Muscle of leg (tissue), 3 donors: ENCODE measurements at regions not wholly inside any gene's neighbourhood (a gene's known extent, or its start where the extent isn't known, plus 50 kb on each side); places are given as distances from the start of the nearest gene placed in this dataset.
A peak's percentile ranks its signal among the peaks of the same experiment; 100 is the strongest.

ENCODE experiments used
- DNase-seq: peaks from one replicate; pipeline ENCODE4 v3.0.0; 2013
- H3K27ac ChIP-seq: one replicate; pipeline ENCODE4 v1.5.1; 2013; ENCODE audit warnings: mild to moderate bottlenecking, low read length, control low read depth
- H3K27me3 ChIP-seq: one replicate; pipeline ENCODE4 v1.6.1; 2013; ENCODE audit warnings: low read length; ENCODE audit not compliant: control insufficient read depth, insufficient read depth
- H3K36me3 ChIP-seq: one replicate; pipeline ENCODE4 v1.6.1; 2013; ENCODE audit warnings: low read length; ENCODE audit not compliant: control insufficient read depth, insufficient read depth
- H3K4me1 ChIP-seq: one replicate; pipeline ENCODE4 v1.6.1; 2013; ENCODE audit warnings: low read length; ENCODE audit not compliant: control insufficient read depth, insufficient read depth
- H3K4me3 ChIP-seq: one replicate; pipeline ENCODE4 v1.5.1; 2013; ENCODE audit warnings: low read length, control low read depth
- H3K9me3 ChIP-seq: replicated peaks from 2 replicates; pipeline ENCODE4 v1.6.1; 2013; ENCODE audit warnings: low read depth, low read length; ENCODE audit not compliant: control insufficient read depth
- WGBS: methylation state at CpG from one replicate; pipeline ENCODE4 v1.1.5; 2013; ENCODE audit warnings: missing lambda C conversion rate; ENCODE audit not compliant: insufficient coverage; 5-methylcytosine and 5-hydroxymethylcytosine counted together

DNA sequence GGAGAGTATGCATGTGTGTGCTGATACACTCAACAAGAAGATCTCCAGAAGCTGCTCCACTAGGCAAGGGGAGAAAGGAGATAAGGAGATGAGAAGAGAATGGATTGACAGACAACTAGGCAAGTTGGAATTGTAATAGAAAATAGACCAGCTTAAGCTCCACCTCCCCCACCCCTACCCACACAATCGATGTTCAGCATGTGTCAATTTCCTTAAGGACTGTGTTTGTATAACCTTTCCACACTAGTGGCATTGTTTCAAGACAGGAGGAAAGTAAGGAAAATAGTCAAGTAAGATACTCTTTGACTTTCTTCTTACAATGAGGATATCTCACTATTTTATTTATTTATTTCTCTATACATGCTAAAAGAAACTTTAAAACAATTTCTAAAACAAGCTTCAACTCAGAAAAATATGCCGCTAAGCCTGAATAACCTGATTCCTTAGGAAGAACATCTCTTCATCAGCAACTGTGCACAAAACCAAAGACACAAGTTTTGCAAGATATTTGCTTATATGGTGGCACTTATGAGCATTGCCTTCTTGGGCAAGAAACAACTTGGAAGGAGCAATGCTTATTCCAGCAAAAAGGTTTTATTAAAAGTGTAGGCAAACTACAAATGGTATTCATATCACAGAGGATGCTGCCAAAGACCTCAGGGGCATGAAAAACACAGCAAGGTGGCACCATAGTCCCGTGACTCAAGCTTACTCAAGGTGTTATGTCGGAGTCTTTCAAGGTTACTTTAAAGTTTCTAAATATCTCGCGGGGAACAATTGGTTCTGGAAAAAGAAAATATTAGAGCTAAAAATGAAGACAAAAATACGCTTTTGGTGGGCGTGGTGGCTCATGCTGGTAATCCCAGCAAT, 249.1 kb downstream of the COL12A1 start:
- H3K9me3 ChIP-seq, result no peaks in the 10 kb centered on the region
- no peak overlapping the region for H3K4me3 ChIP-seq
- no peak overlapping the region for H3K27ac ChIP-seq
- WGBS, result 98% methylated on average over 6 of the region's 8 CpGs
- no peaks in the 10 kb centered on the region for H3K4me1 ChIP-seq
- no peak for DNase-seq
- H3K27me3 ChIP-seq, result no peaks in the 10 kb centered on the region
- H3K36me3 ChIP-seq, result no peaks in the 10 kb centered on the region

DNA sequence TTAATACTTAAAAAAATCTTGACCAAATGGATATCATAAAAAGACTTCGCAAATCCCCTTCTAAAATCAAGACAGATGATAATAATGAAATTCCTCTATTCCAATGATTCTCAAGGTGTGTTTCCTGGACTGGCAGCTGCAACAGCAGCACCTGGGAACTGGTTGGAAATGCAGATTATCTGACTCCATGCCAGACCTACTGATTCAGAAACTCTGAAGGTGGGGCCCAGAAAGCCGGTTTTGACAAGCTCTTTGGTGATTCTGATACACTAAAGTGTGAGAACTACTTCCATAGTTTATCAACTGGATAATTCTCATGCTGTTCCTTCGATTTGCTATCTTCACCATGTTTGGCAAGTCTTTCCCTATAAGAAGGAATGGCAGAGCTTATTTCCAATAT, 252.1 kb downstream of the COL12A1 start:
- Histone ChIP-seq H3K36me3 (no peaks in the 10 kb centered on the region), H3K9me3 (peaks cover 4% of the 10 kb centered on the region), H3K4me3 (no peak overlapping the region), H3K4me1 (no peaks in the 10 kb centered on the region), H3K27ac (no peak overlapping the region), H3K27me3 (no peaks in the 10 kb centered on the region)
- no CpG with 5 or more reads among the region's 3 CpGs for WGBS
- DNase-seq, result no peak

DNA sequence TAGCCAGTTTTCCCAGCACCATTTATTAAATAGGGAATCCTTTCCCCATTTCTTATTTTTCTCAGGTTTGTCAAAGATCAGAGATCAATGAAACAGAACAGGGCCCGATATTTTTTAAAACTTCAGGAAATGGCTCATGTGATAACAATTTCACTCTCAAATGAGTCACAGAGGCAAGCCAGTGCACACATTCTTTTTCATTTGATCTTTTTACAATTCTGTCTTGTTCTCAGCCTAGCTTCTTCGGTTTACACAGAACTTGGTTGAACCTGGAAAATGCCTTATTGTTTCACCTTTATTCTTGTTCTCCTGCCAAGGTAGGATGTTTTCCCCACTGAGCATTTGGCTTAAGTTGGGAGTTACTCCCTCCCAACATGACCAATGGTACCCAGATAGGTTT, 258.9 kb downstream of the COL12A1 start:
- no peak overlapping the region for H3K27ac ChIP-seq
- H3K27me3 ChIP-seq, result no peaks in the 10 kb centered on the region
- DNase-seq, result peak; percentile 50
- 41% methylated on average over 2 of the region's 2 CpGs for WGBS
- peaks cover 4% of the 10 kb centered on the region for H3K9me3 ChIP-seq
- H3K4me1 ChIP-seq, result no peaks in the 10 kb centered on the region
- no peaks in the 10 kb centered on the region for H3K36me3 ChIP-seq
- H3K4me3 ChIP-seq, result no peak overlapping the region

DNA sequence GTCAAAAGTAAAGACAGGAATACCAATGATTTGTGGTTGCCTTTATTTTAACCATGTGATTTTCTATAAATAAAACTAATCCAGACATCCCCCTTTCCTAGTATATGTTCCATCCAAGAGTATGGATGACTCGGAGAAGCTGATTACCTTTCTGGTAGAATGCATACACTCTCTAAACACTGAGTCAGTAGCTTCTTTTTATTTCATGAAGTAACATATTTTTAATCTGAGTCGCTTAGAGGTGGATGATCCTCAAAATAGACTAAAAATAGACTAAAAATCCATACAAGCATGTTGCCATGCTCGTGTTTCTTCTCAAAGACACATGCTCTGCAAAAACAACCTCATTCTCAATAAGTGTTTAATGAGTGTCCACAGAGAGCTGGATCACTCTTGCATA, 263.7 kb downstream of the COL12A1 start:
- Histone ChIP-seq H3K36me3 (no peaks in the 10 kb centered on the region), H3K4me1 (peaks cover 2% of the 10 kb centered on the region), H3K27ac (peak overlapping the region; percentile 29), H3K27me3 (no peaks in the 10 kb centered on the region), H3K9me3 (no peaks in the 10 kb centered on the region), H3K4me3 (no peak overlapping the region)
- no CpG with 5 or more reads among the region's 3 CpGs for WGBS
- DNase-seq, result no peak

DNA sequence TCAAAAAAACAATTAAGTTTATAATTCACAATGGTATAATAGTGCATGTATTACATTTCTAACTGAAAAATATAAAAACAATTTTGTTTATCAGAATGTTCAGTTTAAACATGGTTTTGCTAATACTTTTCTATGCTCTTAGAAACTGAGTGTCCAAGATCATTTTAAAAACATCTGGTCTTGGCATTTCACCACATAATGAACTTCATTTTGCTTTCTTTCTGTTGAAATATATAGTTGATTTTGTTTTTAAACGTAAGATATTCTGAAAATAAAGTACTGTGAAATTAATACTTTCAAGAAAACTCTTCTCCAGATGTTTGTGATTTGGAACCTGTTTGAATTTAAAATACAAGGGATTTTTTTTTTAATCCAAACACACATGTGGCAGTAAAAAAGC, 264.4 kb downstream of the COL12A1 start:
- Histone ChIP-seq H3K27ac (peak overlapping the region; percentile 77), H3K36me3 (no peaks in the 10 kb centered on the region), H3K27me3 (no peaks in the 10 kb centered on the region), H3K4me1 (peaks cover 2% of the 10 kb centered on the region), H3K4me3 (no peak overlapping the region), H3K9me3 (no peaks in the 10 kb centered on the region)
- no CpG with 5 or more reads among the region's 1 CpG for WGBS
- peak; percentile 95 for DNase-seq

DNA sequence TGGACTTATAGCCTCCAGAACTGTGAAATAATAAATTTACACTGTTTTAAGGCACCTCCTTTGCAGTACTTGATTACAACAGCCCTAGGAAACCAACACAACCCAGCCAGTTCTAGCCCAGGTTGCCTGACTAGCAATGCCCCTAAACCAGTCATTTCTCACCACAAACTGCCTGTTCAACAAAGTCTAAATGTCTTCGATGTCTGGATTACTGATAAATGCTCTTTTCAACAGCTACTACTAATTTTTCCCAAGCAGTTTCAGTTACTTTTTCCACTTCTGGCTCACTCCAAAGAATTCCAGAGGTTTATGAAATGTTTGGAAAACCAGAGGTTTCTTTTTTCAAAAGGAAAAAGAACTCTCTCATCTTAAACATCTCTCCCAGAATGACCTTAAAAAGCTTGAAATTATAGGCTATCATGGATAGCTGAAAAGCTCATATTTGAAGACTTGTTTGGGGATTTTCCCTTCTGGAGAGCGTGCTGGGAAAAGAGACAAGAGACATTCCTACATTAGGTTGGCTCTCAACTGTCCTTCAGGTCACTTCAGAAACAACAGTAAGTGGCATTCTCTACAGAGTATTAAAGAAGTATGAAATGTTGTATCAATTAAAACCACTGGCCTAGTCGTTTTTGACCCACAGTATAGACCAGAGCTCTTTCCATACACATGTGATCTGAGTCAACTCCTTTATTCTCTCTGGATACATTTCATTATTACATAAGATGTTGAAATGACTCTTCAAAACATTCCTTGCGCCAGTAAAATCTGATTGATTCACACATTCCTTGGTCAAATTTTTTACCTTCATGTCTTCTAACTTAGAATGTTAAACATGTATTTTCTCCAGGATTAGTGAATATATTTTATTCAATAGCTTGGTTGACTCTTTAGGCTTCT, 265.9 kb downstream of the COL12A1 start:
- no CpG with 5 or more reads among the region's 4 CpGs for WGBS
- no peaks in the 10 kb centered on the region for H3K9me3 ChIP-seq
- H3K4me3 ChIP-seq, result no peak overlapping the region
- no peaks in the 10 kb centered on the region for H3K36me3 ChIP-seq
- H3K4me1 ChIP-seq, result peaks cover 2% of the 10 kb centered on the region
- peak overlapping the region; percentile 77 for H3K27ac ChIP-seq
- H3K27me3 ChIP-seq, result no peaks in the 10 kb centered on the region
- DNase-seq, result peak; percentile 75

DNA sequence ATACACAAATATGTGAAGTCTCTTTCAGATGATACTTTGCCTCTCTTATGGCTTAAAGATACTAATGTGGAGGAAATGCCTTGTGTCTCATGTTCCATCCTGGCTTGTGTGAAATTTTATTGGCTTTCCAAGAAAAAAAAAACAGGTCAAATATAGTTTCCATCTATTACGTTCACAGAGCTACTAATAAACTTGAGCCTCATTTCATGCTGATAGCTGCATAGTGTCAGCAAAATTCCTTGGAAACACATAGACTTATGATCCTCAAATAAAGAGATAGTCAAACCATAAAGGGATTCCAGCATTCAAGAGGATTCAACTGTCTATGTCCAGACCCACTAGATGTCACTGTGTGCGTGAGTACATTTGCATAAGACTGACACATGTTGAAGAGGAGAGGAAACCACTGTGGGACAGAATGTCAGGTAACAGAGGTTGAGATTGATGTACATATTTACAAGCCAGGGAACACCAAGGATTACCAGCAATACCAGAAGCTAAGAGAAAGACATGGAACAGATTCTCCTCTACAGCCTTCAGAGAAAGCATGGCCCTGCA, 266.6 kb downstream of the COL12A1 start:
- no CpG with 5 or more reads among the region's 2 CpGs for WGBS

DNA sequence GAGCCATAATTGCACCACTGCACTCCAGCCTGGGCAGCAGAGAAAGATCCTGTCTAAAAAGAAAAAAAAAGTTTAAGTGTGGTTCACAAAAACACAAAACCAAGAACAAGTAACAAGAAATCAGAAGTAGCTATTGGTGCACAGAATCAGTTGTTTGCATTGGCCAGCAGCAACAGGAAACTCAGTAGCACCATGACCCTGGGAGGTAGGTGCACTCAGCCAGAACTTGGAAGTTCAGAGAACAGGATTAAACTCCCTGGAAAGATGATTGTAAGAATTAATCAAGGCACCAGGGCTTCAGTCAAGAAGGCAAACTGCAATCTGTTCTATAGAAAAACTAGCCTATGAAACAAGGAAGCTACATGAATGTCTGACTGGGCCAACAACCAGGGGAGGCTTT, 267.9 kb downstream of the COL12A1 start:
- no peak overlapping the region for H3K27ac ChIP-seq
- H3K36me3 ChIP-seq, result no peaks in the 10 kb centered on the region
- peaks cover 2% of the 10 kb centered on the region for H3K4me1 ChIP-seq
- no peak overlapping the region for H3K4me3 ChIP-seq
- no peaks in the 10 kb centered on the region for H3K27me3 ChIP-seq
- H3K9me3 ChIP-seq, result no peaks in the 10 kb centered on the region
- DNase-seq, result no peak

More for the DNA sequence above, 266.6 kb downstream of the COL12A1 start:
- H3K9me3 ChIP-seq, result no peaks in the 10 kb centered on the region
- no peaks in the 10 kb centered on the region for H3K27me3 ChIP-seq
- no peak overlapping the region for H3K4me3 ChIP-seq
- peaks cover 2% of the 10 kb centered on the region for H3K4me1 ChIP-seq
- peak; percentile 77 for DNase-seq
- H3K36me3 ChIP-seq, result no peaks in the 10 kb centered on the region
- H3K27ac ChIP-seq, result peak overlapping the region; percentile 77

DNA sequence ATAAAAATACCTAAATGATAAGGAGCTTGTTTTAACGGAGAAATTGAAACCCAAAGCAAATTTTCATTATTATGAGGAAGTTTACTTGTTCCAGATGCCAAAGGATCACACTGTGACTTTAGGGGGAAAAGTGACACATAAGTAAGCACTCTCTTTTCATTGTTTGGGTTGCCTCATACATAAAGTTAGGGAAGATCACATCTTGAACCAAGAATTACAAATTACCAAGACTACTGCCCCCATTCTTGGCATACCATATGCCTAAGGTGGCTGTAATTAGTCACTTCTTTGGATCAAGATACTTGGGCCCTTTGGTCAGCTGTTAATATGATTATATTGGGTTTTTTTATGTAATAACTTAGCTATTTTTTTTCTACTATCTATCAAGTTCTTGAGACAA, 269.0 kb downstream of the COL12A1 start:
- no peak for DNase-seq
- Histone ChIP-seq H3K27ac (no peak overlapping the region), H3K4me3 (no peak overlapping the region), H3K36me3 (no peaks in the 10 kb centered on the region), H3K9me3 (no peaks in the 10 kb centered on the region), H3K4me1 (peaks cover 2% of the 10 kb centered on the region), H3K27me3 (no peaks in the 10 kb centered on the region)
- no CpG with 5 or more reads among the region's 1 CpG for WGBS

DNA sequence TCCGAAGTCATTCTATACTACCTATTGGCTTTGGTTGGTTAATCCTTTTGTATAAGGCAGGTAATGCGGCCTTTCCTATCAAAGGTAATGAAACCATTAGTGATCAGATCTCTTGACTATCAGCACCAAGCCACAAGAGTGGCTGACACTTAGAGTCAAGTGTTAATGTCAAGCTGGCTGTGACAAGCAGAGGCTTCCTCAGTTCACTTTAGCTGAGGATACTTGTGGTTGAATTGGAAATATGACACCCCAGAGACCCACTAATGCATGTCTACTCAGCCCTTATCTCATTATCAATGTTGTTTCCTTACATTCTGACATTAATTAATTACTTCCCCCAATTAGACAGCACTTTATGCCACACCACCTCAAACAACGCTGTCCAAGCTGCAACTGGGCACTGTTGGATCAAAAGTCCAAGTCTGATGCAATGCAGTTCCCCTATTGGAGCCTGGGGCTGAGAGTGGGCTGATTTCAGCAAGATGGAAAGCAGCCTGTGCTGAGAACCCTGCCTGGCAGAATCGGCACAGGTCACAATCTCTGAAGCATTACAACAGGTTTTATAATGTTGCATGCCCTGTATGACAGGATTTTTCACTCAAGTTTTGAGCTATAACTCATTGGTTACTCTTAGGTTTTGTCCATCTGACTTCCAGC, 273.5 kb downstream of the COL12A1 start:
- Histone ChIP-seq H3K4me3 (no peak overlapping the region), H3K27ac (peak overlapping the region; percentile 64), H3K4me1 (no peaks in the 10 kb centered on the region), H3K9me3 (no peaks in the 10 kb centered on the region), H3K27me3 (no peaks in the 10 kb centered on the region), H3K36me3 (no peaks in the 10 kb centered on the region)
- no peak for DNase-seq
- 67% methylated on average over 1 of the region's 4 CpGs for WGBS
